Astrocyte of the spinal cord (primary cell): ENCODE measurements at regions not wholly inside any gene's neighbourhood (a gene's known extent, or its start where the extent isn't known, plus 50 kb on each side); places are given as distances from the start of the nearest gene placed in this dataset.

ENCODE experiments used
- DNase-seq: peaks from one replicate; pipeline ENCODE4 v3.0.0; 2011; ENCODE audit warnings: low read depth, low spot score
- H3K4me3 ChIP-seq: 2 replicates; pipeline ENCODE4 v1.5.1; 2011; ENCODE audit warnings: low read depth, mild to moderate bottlenecking, low read length, moderate library complexity
- CTCF ChIP-seq: IDR thresholded peaks from 2 replicates; pipeline ENCODE4 v1.5.1; 2012; ENCODE audit warnings: low read depth, mild to moderate bottlenecking, low read length, inconsistent platforms
- in situ Hi-C: cut with HindIII; loops from 2 replicates; pipeline ENCODE4 v1.10.0; 2017; ENCODE audit warnings: low sequenced_read_pairs

- H3K4me3 ChIP-seq = no peak overlapping the region
- DNase-seq = no peak
- in situ Hi-C loops = no loop called here
- TF ChIP-seq CTCF = no peak
These were observed 389.6 kb downstream of the ADCYAP1 start for GRCh38 chr18:1294229-1294628.

- H3K4me3 ChIP-seq = no peak overlapping the region
- in situ Hi-C loops = no loop called here
- TF ChIP-seq CTCF = no peak
- no peak for DNase-seq
These were observed 391.6 kb downstream of the ADCYAP1 start for GRCh38 chr18:1296237-1296636.

GRCh38 chr18:1302861-1303260, 398.2 kb downstream of the ADCYAP1 start:
- in situ Hi-C loops = no loop called here
- H3K4me3 ChIP-seq = no peak overlapping the region
- no peak for DNase-seq
- no peak for TF ChIP-seq CTCF

GRCh38 chr18:1304392-1304992, 399.8 kb downstream of the ADCYAP1 start:
- H3K4me3 ChIP-seq = no peak overlapping the region
- in situ Hi-C loops = no loop called here
- TF ChIP-seq CTCF = no peak
- DNase-seq = no peak

- no peak for TF ChIP-seq CTCF
- no peak for DNase-seq
- no peak overlapping the region for H3K4me3 ChIP-seq
- in situ Hi-C loops = no loop called here
These were observed 402.0 kb downstream of the ADCYAP1 start for GRCh38 chr18:1306641-1307040.

GRCh38 chr18:1308686-1309085, 404.0 kb downstream of the ADCYAP1 start:
- in situ Hi-C loops = no loop called here
- H3K4me3 ChIP-seq = no peak overlapping the region

More at GRCh38 chr18:1308686-1309085, 404.0 kb downstream of the ADCYAP1 start:
- DNase-seq = no peak
- no peak for TF ChIP-seq CTCF
